Kidney (tissue), 13 donors: ENCODE measurements at regions not wholly inside any gene's neighbourhood (a gene's known extent, or its start where the extent isn't known, plus 50 kb on each side); places are given as distances from the start of the nearest gene placed in this dataset.

ENCODE experiments used
- DNase-seq, 5 donors: peaks; one replicate each; pipeline ENCODE4 v3.0.0-alpha.2; 2013 to 2020
- FAIRE-seq: peaks from 2 replicates; lab custom pipeline; 2012; peaks lifted over from hg19 to GRCh38; lab: Jason Lieb, UNC
- H3K27ac ChIP-seq, 2 donors: one replicate each; pipeline ENCODE4 v1.7.0; 2013; ENCODE audit warnings: low read depth in 2 of 2, low read length in 2 of 2, inconsistent platforms in 1 of 2
- H3K27me3 ChIP-seq: one replicate; pipeline ENCODE4 v1.7.1; 2013; ENCODE audit warnings: low read length, inconsistent platforms; ENCODE audit not compliant: control insufficient read depth, insufficient read depth
- H3K36me3 ChIP-seq, 3 donors: one replicate each; pipeline versions ENCODE4 v1.7.0 to v1.7.1; 2013; ENCODE audit warnings: low read length in 3 of 3, control low read depth in 1 of 3, inconsistent platforms in 1 of 3; ENCODE audit not compliant: insufficient read depth in 3 of 3, control insufficient read depth in 2 of 3
- H3K4me1 ChIP-seq, 3 donors: one replicate each; pipeline versions ENCODE4 v1.7.0 to v1.7.1; 2013; ENCODE audit warnings: low read length in 3 of 3, inconsistent platforms in 1 of 3, low read depth in 1 of 3; ENCODE audit not compliant: control insufficient read depth in 2 of 3, insufficient read depth in 2 of 3
- H3K4me3 ChIP-seq, 3 donors: one replicate each; pipeline versions ENCODE4 v1.7.0 to v1.8.1; 2013; ENCODE audit warnings: low read length in 3 of 3, control low read depth in 1 of 3, inconsistent platforms in 1 of 3
- H3K9ac ChIP-seq, 3 donors: one replicate each; pipeline versions ENCODE4 v1.7.0 to v1.7.1; 2013; ENCODE audit warnings: low read length in 3 of 3, control low read depth in 1 of 3, inconsistent platforms in 1 of 3
- H3K9me3 ChIP-seq, 3 donors: one replicate each; pipeline versions ENCODE4 v1.7.0 to v1.7.1; 2013; ENCODE audit warnings: low read length in 3 of 3, control low read depth in 1 of 3, inconsistent platforms in 1 of 3; ENCODE audit not compliant: control insufficient read depth in 2 of 3, insufficient read depth in 1 of 3
- intact Hi-C: fragments of 100-400 bp; cut with DNase I; formaldehyde crosslinking; loops from one replicate; pipeline ENCODE4 v1.11.1; 2022
- TF ChIP-seq, protein P1 (sequence below): IDR thresholded peaks from 3 replicates; pipeline ENCODE4 v1.5.1; 2012; ENCODE audit warnings: mild to moderate bottlenecking, moderate library complexity, borderline replicate concordance; ENCODE audit not compliant: insufficient read depth; ENCODE audit errors: extremely low read depth
- donor health status: control.
- donor health status: control.
- donor health status: control.
- donor health status: control.
- donor health status: control.
- donor health status: DM: yes; HTN: yes; CAD: no.
- donor health status: Normal renal cell carcinoma (clear cell type).

DNA sequence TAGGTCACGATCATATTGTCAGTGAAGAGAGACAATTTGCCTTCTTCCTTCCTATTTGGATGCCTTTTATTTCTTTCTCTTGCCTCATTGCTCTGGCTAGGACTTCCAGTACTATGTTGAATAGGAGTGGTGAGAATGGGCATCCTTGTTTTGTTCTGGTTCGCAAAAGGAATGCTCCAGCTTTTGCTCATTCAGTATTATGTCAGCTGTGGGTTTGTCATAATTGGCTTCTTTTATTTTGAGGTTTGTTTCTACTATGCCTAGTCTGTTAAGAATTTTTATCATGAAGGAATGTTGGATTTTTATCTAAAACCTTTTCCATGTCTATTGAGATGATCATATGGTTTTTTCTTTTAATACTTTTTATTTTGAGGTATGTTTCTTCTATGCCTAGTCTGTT, 152.3 kb upstream of the MAD2L1 start:
- H3K36me3 ChIP-seq: no peaks in the 10 kb centered on the region

DNA sequence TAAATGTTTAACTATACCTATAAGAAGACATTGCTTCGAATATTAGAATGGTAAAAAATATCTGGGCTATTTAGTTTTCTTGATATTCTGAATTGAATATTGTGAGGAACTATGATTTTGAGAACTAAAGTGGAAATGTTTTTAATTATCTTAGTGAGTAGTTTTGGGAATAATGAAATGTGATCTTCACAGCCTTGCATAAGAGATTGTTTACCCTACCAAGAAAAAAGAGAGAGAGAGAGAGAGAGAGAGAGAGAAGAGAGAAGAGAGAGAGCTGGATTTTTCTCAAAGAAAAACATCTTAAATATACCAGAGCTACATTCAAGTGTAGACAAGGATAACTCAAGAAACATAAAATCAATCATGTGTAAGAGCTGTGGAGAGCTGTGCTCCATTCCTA, 148.7 kb upstream of the MAD2L1 start:
- intact Hi-C loops: no loop called here
- FAIRE-seq: no peak
- Histone ChIP-seq H3K4me3 (no peak overlapping the region), H3K27ac (no peak overlapping the region), H3K4me1 (no peaks in the 10 kb centered on the region), H3K27me3 (no peaks in the 10 kb centered on the region), H3K36me3 (no peaks in the 10 kb centered on the region), H3K9ac (no peak overlapping the region), H3K9me3 (no peaks in the 10 kb centered on the region)
- TF ChIP-seq, protein P1, sequence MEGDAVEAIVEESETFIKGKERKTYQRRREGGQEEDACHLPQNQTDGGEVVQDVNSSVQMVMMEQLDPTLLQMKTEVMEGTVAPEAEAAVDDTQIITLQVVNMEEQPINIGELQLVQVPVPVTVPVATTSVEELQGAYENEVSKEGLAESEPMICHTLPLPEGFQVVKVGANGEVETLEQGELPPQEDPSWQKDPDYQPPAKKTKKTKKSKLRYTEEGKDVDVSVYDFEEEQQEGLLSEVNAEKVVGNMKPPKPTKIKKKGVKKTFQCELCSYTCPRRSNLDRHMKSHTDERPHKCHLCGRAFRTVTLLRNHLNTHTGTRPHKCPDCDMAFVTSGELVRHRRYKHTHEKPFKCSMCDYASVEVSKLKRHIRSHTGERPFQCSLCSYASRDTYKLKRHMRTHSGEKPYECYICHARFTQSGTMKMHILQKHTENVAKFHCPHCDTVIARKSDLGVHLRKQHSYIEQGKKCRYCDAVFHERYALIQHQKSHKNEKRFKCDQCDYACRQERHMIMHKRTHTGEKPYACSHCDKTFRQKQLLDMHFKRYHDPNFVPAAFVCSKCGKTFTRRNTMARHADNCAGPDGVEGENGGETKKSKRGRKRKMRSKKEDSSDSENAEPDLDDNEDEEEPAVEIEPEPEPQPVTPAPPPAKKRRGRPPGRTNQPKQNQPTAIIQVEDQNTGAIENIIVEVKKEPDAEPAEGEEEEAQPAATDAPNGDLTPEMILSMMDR: no peak
- no peak for DNase-seq

More for the DNA sequence above, 152.3 kb upstream of the MAD2L1 start:
- DNase-seq: no peak
- TF ChIP-seq, protein P1: no peak
- no peaks in the 10 kb centered on the region for H3K4me1 ChIP-seq
- H3K27me3 ChIP-seq: no peaks in the 10 kb centered on the region
- H3K9me3 ChIP-seq: no peaks in the 10 kb centered on the region
- H3K9ac ChIP-seq: no peak overlapping the region
- no peak overlapping the region for H3K4me3 ChIP-seq
- no peak overlapping the region for H3K27ac ChIP-seq
- FAIRE-seq: no peak
- intact Hi-C loops: no loop called here

DNA sequence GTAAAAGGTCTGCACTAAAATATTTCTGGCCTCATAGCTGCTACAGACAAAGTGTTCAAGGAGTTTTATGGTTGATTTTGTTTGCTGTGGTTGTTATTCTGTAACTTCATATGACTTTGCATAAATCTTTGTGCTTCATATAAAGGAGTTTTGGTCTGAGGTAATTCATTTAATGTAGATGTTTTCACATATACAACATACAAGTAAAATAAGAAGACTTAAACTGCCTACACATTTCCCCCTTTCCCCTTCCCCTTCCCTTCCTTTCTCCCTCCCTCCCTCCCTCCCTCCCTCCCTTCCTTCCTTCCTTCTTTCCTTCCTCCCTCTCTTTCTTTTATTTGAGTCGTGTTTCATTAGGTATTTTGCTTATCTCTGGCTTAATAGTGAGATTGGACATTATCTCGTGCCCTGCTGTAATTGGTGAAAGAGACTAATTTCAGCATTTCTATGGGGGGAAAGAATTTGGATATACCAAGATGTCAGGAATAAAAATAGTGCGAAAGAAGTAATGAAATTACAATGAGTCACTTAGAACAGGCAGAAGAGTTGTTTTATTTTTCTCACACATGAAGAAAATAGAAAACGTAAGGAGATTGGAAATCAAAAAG, 144.9 kb upstream of the MAD2L1 start:
- no peak overlapping the region for H3K27ac ChIP-seq
- DNase-seq (no peak), FAIRE-seq (no peak)
- H3K36me3 ChIP-seq: no peaks in the 10 kb centered on the region
- no peaks in the 10 kb centered on the region for H3K9me3 ChIP-seq
- TF ChIP-seq, protein P1: no peak
- H3K27me3 ChIP-seq: no peaks in the 10 kb centered on the region
- no peaks in the 10 kb centered on the region for H3K4me1 ChIP-seq
- no peak overlapping the region for H3K4me3 ChIP-seq
- no peak overlapping the region for H3K9ac ChIP-seq
- intact Hi-C loops: no loop called here

DNA sequence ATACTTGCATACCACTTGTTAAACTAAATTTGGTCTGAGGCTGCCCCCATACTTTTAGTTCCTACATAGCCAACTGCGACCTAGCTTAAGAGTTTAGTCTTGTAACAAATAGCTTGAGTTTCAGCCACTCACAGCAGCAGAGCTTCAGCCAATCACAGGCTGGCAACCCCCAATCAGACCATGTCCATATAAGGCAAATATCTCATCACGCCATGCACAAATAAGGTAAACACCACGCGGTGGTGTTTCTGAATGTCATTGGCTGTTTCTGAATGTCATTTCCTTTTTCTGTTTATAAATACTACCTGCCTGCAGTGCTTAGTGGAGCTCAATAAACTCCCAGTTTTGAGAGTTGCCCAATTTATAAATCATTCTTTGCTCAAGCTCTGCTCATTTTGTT, 143.1 kb upstream of the MAD2L1 start:
- no peak overlapping the region for H3K4me3 ChIP-seq
- no peak for DNase-seq
- H3K9ac ChIP-seq: no peak overlapping the region
- TF ChIP-seq, protein P1: no peak
- FAIRE-seq: no peak
- no peaks in the 10 kb centered on the region for H3K4me1 ChIP-seq
- H3K36me3 ChIP-seq: no peaks in the 10 kb centered on the region
- H3K9me3 ChIP-seq: no peaks in the 10 kb centered on the region
- no peaks in the 10 kb centered on the region for H3K27me3 ChIP-seq
- intact Hi-C loops: no loop called here
- no peak overlapping the region for H3K27ac ChIP-seq
